ENCODE measurements at regions not wholly inside any gene's neighbourhood (a gene's known extent, or its start where the extent isn't known, plus 50 kb on each side); places are given as distances from the start of the nearest gene placed in this dataset.
"Not testable (repeated sequence)": the region's sequence is repeated elsewhere in the genome, so short reads cannot be mapped to it uniquely, and the experiment has no call there.

GRCh38 chr21:38611277-38611676 is 113.0 kb upstream of the ERG start:
- no peak for DNase-seq (ENCODE audit: insufficient read length, low spot score)
- FAIRE-seq: no peak

- FAIRE-seq: no peak
- DNase-seq (ENCODE audit: insufficient read length, low spot score): no peak
Measured at GRCh38 chr21:38613686-38614085, 115.4 kb upstream of the ERG start.

GRCh38 chr21:38614558-38614957 is 116.3 kb upstream of the ERG start:
- FAIRE-seq: no peak
- no peak for DNase-seq (ENCODE audit: insufficient read length, low spot score)

- DNase-seq (ENCODE audit: insufficient read length, low spot score) (no peak), FAIRE-seq (no peak)
Measured at GRCh38 chr21:38619480-38619879, 121.2 kb upstream of the ERG start.

GRCh38 chr21:38619992-38620479 is 121.8 kb upstream of the ERG start:
- FAIRE-seq (no peak), DNase-seq (ENCODE audit: insufficient read length, low spot score) (no peak)

GRCh38 chr21:38621132-38621531 is 122.9 kb upstream of the ERG start:
- no peak for DNase-seq (ENCODE audit: insufficient read length, low spot score)
- no peak for FAIRE-seq

- no peak for DNase-seq (ENCODE audit: insufficient read length, low spot score)
- FAIRE-seq: no peak
Measured at GRCh38 chr21:38622081-38622826, 124.0 kb upstream of the ERG start.

- no peak for FAIRE-seq
- DNase-seq (ENCODE audit: insufficient read length, low spot score): no peak
Measured at GRCh38 chr21:38622827-38623209, 124.5 kb upstream of the ERG start.

- FAIRE-seq (no peak), DNase-seq (ENCODE audit: insufficient read length, low spot score) (no peak)
Measured at GRCh38 chr21:38623552-38623951, 125.3 kb upstream of the ERG start.

GRCh38 chr21:38625000-38625399 is 126.7 kb upstream of the ERG start:
- FAIRE-seq (no peak), DNase-seq (ENCODE audit: insufficient read length, low spot score) (no peak)

- no peak for FAIRE-seq
- DNase-seq (ENCODE audit: insufficient read length, low spot score): no peak
Measured at GRCh38 chr21:38626306-38626705, 128.0 kb upstream of the ERG start.

- FAIRE-seq (no peak), DNase-seq (ENCODE audit: insufficient read length, low spot score) (no peak)
Measured at GRCh38 chr21:38628349-38628748, 130.1 kb upstream of the ERG start.

- no peak for DNase-seq (ENCODE audit: insufficient read length, low spot score)
- no peak for FAIRE-seq
Measured at GRCh38 chr21:38631206-38631605, 132.9 kb upstream of the ERG start.

GRCh38 chr21:38631676-38632075 is 133.4 kb upstream of the ERG start:
- no peak for FAIRE-seq
- DNase-seq (ENCODE audit: insufficient read length, low spot score): no peak

- no peak for FAIRE-seq
- no peak for DNase-seq (ENCODE audit: insufficient read length, low spot score)
Measured at GRCh38 chr21:38637161-38637560, 138.9 kb upstream of the ERG start.

GRCh38 chr21:38639571-38640354 is 141.5 kb upstream of the ERG start:
- FAIRE-seq: no peak
- no peak for DNase-seq (ENCODE audit: insufficient read length, low spot score)

- FAIRE-seq; DNase-seq (ENCODE audit: insufficient read length, low spot score): not testable (repeated sequence)
Measured at GRCh38 chr21:38640355-38640742, 142.1 kb upstream of the ERG start.

GRCh38 chr21:38643404-38644023 is 145.2 kb upstream of the ERG start:
- no peak for FAIRE-seq
- DNase-seq (ENCODE audit: insufficient read length, low spot score): no peak

GRCh38 chr21:38645282-38645681 is 147.0 kb upstream of the ERG start:
- FAIRE-seq (no peak), DNase-seq (ENCODE audit: insufficient read length, low spot score) (no peak)

GRCh38 chr21:38646213-38646837 is 148.0 kb upstream of the ERG start:
- DNase-seq (ENCODE audit: insufficient read length, low spot score) (no peak), FAIRE-seq (no peak)

- no peak for DNase-seq (ENCODE audit: insufficient read length, low spot score)
- FAIRE-seq: no peak
Measured at GRCh38 chr21:38649120-38649519, 150.8 kb upstream of the ERG start.
